Stimulated activated CD4-positive, alpha-beta T cell treated with anti-CD3 and anti-CD28 coated beads, Interleukin-2, amount 100 ng/mL, for 48 hours (primary cell): ENCODE measurements at regions not wholly inside any gene's neighbourhood (a gene's known extent, or its start where the extent isn't known, plus 50 kb on each side); places are given as distances from the start of the nearest gene placed in this dataset.
"Not testable (repeated sequence)": the region's sequence is repeated elsewhere in the genome, so short reads cannot be mapped to it uniquely, and the experiment has no call there.

Source experiments
- DNase-seq, 2 donors: peaks; one replicate each; pipeline ENCODE4 v3.0.0-alpha.2; 2020

DNA sequence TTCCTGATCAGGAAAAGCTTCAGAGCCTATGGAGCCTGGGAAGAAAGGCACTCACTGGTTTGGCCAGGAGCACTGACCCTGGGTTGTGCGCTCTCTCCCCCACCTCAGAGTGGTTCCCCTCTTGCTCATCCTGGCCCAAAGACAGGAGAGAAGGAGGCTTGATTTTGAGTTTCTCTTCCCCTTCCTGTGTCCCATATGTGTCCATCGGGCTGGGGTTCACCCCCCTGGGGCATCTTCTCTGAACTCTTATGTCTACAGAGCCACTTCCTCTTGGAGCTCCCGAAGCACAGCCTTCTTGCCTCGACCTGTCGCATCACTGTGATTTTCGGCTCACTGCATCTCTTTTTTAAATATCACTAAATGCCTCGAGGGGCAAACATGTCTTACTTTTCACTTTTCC is 692.3 kb downstream of the RNF144A start:
- DNase-seq: no peak

- DNase-seq: no peak
Measured at GRCh38 chr2:7609974-7610373, 692.8 kb downstream of the RNF144A start.

GRCh38 chr2:7611750-7612149 is 694.5 kb downstream of the RNF144A start:
- DNase-seq: no peak

GRCh38 chr2:7612969-7613368 is 695.8 kb downstream of the RNF144A start:
- no peak for DNase-seq

DNA sequence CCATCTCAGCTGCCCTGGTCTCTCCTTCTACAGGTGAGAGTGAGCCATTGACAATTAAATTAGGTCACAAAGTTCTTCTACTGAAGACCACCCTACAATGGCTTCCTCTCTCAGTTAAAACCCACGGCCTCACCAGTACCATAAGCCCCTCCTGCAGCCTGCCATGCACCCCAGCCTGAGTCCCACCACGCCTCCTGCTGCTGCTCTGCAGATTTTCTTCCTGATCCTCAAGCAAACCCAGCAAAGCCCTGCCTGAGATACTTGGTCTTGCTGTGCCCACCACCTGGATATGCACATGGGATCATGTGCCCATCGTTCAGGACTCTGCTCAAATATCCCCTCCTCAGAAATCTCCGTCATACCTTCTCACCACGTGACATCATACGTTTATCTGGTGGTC is 696.6 kb downstream of the RNF144A start:
- no peak for DNase-seq

GRCh38 chr2:7618031-7618430 is 700.8 kb downstream of the RNF144A start:
- no peak for DNase-seq

GRCh38 chr2:7619203-7619970 is 702.2 kb downstream of the RNF144A start:
- no peak for DNase-seq

DNA sequence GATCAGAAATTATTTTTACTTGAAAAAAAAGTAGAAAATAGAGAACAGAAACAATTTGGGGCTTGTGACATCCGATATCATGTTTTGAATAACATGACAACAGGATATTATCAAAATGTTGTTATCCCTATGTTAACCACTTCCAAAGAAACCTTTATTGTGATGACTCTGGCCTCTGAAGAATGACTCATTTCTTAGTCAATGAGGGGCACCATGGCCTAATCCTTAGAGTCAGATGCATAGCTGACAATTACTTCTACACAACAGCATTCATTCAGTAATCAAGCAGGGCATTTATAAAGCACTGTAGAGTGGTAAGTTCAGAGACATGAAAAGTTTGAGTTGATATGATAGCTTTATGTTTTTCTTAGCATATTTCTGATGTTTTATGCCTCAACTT is 703.0 kb downstream of the RNF144A start:
- DNase-seq: no peak

GRCh38 chr2:7621018-7621814 is 704.0 kb downstream of the RNF144A start:
- no peak for DNase-seq

GRCh38 chr2:7625392-7626138 is 708.4 kb downstream of the RNF144A start:
- DNase-seq: no peak

- DNase-seq: no peak
Measured at GRCh38 chr2:7626139-7626537, 708.9 kb downstream of the RNF144A start.

- DNase-seq: no peak
Measured at GRCh38 chr2:7627583-7627982, 710.4 kb downstream of the RNF144A start.

- DNase-seq: no peak
Measured at GRCh38 chr2:7632420-7632819, 715.2 kb downstream of the RNF144A start.

DNA sequence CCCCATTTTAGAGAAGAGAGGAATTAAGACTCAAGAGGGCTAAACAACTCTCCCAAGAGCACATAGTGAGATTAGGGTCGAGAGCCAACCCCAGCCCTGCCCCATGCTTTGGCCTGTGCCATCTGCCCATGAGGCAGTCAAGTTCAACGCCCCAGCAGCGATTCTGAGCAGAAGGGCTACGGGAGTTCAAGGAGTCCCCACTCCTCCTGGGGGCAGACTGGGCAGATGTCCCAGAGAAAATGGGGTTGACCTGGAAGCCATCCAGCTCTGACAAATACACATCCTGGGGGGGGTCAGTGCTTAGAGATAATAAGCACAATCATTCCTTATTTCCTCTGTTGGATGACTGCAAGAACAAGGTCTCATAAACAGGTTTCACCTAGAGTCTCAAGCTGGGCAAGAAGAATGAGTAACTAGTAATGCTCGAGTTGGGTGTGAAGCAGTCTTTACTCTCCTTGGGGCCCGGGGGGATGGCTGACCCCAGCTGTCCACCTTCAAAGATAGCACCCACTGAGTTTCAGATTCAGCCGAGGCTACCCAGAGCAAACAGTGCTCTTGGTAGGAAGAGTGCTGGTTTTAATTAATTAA is 716.4 kb downstream of the RNF144A start:
- no peak for DNase-seq

- DNase-seq: no peak
Measured at GRCh38 chr2:7634409-7634808, 717.2 kb downstream of the RNF144A start.

DNA sequence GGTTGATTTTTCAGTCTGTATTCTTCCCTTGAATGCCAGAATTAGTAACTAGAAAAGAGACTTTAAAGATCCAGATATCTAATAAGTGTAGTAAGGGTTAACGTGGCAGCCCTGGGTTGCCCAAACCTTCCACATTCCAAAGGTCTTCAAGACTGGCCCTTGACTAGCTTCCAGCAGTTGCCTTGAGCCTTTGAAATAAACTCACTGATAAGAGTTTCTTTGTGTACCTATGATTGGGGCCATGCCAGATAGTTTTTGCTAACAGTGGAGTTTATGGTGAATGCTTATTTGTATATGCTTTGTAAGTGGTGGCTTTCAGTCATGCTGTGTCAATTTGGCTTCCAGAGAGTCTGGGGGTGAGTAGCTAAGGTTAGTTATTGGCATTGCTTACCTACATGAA is 722.3 kb downstream of the RNF144A start:
- no peak for DNase-seq

DNA sequence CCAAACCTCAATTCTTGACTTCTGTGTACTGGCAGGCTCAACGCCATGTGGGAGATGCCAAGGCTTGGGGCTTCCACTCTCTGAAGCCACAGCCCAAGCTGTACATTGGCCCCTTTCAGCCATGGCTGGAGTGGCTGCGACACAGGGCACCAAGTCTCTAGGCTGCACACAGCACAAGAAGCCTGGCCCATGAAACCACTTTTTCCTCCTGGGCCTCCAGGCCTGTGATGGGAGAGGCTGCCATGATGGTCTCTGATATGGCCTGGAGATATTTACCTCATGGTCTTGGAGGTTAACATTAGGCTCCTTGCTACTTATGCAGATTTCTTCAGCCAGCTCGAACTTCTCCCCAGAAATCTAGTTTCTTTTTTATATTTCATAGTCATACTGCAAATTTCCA is 724.1 kb downstream of the RNF144A start:
- not testable (repeated sequence) for DNase-seq

GRCh38 chr2:7646024-7646423 is 728.8 kb downstream of the RNF144A start:
- DNase-seq: no peak

GRCh38 chr2:7646661-7647060 is 729.4 kb downstream of the RNF144A start:
- no peak for DNase-seq

- no peak for DNase-seq
Measured at GRCh38 chr2:7648221-7648795, 731.1 kb downstream of the RNF144A start.

DNA sequence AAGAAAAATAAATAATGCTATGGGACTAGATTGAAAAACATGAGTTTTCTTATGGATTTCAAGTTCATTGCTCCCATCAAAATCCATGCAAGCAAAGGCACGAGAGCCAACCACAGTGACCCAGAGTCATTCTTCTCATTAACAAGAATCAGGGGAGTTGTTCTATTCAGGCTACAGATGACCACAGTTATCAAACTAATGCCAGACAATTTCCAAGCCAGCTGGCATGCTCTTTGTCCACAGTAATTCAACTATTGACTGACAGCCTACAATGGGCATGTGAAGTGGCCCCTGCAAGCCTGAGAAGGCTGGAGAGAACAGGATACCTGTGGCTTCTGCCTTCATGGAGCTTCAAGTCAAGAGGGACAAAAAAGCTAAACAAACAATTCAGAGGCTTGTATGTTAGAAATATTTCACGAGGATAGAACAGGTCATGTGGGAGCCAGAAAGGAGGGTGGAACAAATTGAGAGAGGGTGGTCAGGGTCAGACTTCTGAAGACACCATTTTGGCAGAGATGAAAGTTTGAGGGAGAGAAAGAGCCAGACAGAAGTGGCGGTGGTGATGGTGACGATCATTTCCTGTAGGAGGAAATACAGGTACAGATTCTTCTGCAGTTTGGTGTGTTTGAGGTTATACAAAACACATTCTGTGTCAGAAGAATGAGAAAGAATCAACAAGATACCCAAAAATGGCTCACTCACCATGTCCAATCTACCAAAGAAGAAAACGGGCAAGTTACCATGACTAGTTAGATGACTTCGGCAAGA is 732.4 kb downstream of the RNF144A start:
- DNase-seq: no peak

- no peak for DNase-seq
Measured at GRCh38 chr2:7653617-7654016, 736.4 kb downstream of the RNF144A start.
